ENCODE measurements at regions not wholly inside any gene's neighbourhood (a gene's known extent, or its start where the extent isn't known, plus 50 kb on each side); places are given as distances from the start of the nearest gene placed in this dataset.
A peak's percentile ranks its signal among the peaks of the same experiment; 100 is the strongest.
"Not testable (repeated sequence)": the region's sequence is repeated elsewhere in the genome, so short reads cannot be mapped to it uniquely, and the experiment has no call there.

DNA sequence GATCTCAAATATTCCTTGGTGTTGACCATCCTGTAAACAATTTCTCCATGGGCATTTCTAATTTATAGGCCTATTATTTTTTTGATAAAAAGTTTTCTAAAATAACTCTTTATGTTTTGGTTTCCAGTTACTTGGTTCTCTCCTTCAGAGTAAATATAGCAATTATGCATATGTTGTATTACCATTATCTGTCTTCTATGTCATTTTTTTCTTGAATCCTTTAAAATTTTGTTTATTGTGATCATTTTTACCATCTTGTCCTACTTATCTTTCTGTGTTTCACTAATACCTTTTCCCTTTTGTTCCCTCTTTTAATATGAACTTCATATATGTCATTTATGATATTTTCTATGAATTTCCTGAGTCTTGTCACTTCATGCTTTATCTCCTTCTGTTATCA, 341.1 kb downstream of the PDCD6IP start:
- DNase-seq = no peak

DNA sequence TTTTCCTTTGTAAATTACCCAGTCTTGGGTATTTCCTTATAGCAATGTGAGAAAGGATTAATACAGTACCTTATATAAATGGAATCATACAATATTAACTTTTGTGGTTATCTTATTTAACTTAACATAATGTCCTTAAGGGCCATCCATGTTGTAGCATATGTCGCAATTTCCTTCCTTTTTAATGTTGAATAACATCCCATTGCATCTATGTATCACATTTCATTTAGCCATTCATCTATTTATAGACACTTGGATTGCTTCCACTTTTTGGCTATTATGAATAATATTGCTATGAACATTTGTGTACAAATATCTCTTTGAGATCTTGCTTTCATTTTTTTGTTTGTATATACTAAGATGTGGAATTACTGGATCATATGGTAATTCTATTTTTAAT, 342.2 kb downstream of the PDCD6IP start:
- DNase-seq = no peak

DNA sequence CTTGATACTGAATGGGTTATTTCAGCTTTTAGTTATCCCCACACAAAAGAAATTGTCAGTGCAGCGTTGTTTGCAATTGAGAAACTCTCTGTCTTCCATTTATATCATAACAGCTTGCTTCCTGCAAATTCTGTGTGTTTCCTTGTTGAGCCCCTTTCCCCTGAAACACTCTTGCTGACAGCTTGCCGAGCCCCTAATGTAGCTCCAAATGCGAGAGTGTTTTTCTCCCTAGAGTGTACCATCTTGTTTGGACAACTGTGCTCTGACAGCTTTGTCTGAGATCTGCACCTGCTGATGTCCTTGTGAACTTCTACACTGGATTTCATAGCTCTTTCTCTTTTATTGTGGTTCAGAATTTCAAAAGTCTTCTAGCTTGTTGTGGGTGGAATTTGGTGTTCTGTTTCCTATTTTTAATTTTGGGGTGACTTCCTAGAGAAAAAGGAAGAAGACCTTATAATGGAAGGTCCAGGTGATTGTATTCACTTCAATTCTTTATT, 343.5 kb downstream of the PDCD6IP start:
- no peak for DNase-seq

DNA sequence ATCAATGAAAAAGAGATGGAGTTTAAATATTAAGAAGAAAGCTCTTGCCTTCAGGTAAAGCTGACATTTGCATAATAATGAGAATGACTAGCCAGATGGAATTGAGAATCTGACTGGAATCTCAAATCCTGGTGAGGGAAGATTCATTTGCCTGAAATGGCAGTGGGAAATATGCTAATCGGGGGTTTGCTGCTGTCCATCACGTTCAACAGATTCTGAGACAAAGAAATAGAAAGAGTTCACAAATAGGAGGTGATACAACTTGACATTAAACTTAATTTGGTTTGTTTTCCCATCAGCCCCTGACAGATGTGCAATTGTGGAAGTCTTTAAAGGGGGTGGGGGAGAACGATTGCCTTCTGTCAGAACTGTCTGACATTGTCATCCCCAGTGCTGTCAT, 347.4 kb downstream of the PDCD6IP start:
- no peak for DNase-seq

DNA sequence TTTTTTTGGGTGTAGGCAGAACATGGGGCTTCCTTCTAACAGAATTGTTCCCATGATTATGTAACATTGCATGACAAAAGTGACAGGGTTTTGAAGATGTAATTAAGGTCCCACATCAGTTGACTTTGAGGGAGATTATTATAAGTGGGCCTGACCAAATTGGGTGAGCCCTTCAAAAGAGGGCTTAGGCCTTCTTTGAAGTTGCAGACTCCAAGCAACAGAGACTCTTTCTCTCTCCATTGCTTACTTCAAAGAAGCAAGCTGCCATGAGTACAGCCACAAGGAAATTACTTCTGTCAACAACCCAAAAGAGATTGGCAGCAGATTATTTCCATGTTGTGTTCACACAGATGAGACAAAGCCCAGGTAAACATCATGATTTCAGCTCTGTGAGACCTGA, 348.2 kb downstream of the PDCD6IP start:
- DNase-seq = no peak

DNA sequence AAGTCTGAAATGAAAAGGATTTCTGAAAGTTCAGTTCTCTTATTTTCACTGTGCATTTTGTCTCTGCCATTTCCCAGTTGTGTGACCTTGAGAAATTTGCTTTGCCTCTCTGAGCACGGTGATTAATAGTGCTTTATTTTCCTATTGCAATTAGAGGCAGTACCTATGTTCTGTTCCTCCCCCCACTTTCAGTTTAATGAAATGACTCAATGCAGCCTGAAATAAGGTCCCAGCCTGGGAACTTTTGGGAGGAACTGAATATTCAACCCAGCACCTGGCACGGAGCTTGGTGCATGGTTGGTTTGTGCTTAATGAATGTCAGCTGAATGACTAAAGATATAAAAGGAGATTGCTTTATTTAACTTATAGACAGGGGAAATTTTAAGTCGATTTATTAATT, 352.6 kb downstream of the PDCD6IP start:
- no peak for DNase-seq

DNA sequence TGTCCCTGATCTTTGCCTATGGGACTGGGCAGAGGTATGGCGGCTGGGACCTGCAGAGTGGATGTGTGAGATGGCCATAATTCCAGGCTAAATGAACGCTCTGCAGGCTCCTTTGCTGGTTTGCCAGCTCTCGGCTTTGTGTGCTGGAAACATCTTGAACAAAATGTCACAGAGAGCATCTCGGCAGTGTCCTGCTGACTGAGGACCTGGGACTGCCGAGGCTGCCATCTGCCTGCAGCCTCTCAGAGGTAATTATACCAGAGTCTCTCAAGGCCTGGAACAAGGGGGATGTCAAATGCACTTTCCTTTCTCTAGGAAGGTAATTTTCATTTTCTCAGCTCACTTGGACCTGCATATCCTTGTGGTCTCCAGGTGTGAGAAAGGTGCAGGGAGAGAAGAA, 354.2 kb downstream of the PDCD6IP start:
- DNase-seq = no peak

DNA sequence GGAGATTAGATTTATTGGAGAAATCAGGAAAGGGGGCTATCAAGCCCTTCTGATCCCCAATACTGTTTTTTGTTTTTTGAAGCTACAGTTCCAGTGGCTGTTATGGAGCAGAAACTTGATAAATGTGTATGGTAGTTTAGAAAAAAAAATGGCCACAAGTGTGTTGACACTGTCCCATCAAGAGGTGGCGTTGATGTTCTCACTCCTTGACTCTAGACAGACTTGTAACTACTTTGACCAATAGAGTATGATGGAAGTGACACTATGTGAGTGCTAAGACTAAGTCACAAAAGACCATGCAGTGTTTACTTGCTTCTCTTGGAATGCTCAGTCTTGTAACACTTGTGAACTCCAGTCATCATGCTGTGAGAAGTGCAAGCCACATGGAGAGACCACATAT, 356.7 kb downstream of the PDCD6IP start:
- DNase-seq = no peak

DNA sequence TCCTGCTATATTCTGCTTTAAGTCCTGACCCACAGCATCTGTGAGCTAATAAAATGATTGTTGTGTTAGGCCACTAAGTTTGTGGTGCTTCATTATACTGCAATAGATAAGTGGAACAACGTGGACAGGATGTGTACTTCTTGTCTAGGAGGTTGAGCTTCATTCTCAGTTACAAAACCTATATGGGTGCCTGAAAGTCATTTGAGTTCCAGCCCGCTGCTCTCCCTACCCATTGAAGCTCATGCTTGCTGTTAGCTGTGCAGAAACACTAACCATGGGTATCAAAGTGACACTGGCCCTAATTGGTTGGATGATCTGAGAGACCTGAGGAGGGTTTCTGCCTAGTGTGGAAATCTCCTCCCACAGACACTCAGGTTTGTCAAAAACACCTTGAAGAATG, 357.2 kb downstream of the PDCD6IP start:
- DNase-seq = no peak

DNA sequence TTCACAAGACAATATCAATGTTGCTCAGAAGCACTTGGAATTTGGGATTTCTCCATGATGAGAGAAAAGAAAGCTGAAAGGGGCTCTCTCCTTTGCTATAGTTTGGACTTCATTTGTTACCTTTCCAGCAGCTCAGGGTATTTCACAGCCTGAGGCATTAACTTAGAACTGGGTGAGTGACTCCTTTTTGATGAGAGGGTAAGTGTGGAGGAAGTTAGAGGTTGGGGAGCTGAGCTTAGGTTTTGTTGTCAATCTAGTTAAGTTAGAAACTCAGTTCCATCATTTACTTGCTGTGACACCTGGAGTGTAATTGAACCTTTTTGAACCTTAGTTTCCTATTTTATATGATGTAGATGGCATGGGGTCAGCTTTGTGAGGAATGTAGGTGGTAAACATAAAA, 359.1 kb downstream of the PDCD6IP start:
- DNase-seq = no peak

DNA sequence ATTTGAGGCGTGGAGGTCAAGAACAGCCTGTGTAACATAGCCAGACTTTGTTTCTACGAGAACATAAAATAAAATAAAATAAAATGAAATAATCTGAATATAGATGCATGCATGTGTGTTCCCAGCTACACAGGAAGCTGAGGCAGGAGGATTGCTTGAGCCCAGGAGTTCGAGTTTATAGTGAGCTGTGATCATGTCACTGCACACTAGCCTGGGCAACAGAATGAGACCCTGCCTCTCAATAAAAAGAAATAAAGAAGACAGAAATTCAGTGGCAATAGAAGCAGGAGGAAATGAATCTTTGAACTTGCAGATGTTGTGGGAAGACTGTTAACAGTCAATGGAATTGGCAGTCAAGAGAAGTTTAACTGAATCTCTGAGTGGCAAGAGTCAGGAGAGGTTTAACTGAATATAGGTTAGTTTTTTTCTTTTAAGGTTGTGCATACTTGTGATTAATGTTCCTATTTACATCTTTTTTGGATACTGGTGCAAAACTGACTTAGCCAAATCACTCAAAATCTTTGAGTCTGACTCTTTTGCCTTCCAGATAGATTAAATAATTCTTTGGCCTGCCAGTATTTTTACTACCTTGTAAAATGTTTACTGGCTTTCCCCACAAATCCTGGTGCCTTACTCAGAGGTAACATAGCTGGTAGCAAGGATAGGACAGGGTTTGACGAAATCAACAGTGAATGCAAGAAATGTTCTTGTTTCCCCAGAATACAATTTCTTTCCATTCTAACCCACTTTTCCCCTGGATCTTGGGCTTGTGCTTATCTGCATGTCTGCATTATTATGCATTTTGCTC, 361.4 kb downstream of the PDCD6IP start:
- no peak for DNase-seq

DNA sequence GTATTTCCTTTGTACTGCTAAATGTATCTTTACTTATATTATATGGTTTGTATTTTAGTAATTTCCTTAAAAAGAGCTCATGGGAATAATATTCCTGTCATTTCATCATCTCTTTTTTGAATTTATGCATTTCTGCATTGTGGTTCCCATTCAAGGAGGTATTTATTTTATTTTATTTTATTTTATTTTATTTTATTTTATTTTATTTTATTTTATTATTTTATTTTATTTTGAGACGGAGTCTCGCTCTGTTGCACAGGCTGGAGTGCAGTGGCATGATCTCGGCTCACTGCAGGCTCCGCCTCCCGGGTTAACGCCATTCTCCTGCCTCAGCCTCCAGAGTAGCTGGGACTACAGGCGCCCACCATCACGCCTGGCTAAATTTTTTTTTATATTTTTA, 371.2 kb downstream of the PDCD6IP start:
- not testable (repeated sequence) for DNase-seq

DNA sequence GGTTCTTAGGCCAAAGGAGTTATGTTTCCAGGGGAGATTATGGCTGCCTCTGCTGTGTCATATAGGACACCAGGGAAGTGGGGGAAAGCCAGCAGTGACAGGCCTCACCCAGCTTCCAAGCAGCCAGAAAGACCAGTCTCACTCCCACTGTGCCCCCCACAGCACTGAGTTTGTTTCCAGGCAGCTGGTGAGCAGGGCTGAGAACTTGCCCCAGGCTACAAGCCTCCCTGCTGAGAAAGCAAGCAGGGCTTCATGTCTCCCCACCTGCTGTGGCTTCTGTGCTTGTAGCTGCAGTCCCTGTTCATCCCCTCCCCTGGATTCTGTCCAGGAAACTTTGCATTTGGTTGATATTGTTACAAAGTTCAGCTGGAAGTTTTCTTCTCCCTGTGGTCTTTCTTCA, 376.3 kb downstream of the PDCD6IP start:
- peak; percentile 77 for DNase-seq

DNA sequence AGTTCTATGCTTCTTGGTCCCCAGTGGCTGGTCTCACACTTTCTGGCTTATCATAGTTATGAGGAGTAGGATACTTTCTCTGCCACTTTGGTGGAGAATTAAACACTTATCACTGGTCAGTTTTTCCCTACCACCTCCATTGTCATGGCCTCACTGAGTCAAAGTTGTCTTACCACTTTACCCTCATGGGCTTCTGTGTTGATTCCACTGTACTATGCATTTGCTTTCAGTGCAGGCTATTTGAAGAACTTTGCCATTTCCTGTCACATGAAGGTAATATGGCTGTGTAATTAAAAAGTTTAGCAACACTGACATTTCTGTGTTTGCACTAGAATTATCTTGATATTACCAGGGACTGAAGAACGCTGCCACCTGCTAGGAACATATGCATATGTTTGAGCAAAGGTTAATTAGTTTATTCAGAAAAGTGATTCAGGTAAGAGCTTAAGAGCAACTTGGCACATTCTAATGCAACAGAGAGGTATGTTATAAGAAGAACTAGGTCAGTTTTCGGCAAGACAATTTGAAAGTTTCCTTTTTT, 377.3 kb downstream of the PDCD6IP start:
- DNase-seq = peak; percentile 65

DNA sequence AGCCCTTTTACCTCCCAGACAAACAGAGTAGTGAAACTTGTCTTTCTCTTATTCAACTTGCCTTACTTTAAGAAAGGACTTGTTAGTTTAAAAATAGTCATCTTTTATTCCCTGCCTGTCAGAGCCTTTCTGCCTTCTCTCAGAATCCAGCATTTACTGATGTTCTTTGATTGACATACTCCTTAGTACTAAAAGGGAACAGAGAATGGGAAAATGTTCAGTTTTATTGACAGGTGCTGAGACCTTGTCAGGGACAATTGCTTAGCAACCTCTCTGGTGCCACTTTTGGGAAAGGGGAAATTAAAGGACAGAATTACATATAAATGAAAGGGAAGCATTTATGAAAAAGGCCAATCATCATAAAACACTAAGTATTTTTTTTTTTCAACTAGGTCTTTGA, 378.3 kb downstream of the PDCD6IP start:
- DNase-seq = no peak

DNA sequence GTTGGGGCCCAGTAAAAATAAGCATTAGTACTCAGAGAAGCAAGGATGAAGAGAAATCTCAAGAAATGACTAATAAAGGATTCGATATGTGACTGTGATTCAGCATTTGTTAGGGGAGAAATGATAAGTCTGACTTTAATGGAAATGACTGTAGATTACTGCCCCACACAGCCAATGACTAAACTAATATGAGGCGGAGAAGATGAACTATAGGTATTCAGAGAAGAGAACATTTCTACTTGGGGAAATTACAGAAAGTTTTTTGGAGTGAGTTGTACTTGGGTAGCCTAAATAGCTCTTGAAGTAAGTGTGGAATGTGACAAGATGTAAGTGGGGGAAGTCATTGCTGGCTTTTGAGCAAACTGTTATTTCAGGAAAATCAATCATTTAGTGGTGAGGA, 380.0 kb downstream of the PDCD6IP start:
- no peak for DNase-seq

DNA sequence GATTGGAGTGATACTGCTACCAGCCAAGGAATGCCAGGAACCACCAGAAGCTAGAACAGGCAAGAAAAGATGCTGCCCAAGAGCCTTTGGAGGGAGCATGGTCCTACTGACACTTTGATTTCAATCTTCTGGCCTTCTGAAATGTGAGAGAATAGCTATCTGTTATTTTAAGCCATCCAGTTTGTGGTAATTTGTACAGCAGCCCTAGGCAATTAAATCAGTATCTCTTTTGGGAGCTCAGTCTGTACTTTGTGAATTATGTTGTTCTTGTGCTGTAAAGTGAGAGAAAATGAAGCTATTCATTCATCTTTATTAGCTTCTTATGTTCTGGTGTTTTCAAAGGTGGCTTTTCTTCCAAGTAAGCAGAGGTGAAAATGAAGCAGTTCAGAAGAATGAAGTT, 381.3 kb downstream of the PDCD6IP start:
- DNase-seq = no peak

DNA sequence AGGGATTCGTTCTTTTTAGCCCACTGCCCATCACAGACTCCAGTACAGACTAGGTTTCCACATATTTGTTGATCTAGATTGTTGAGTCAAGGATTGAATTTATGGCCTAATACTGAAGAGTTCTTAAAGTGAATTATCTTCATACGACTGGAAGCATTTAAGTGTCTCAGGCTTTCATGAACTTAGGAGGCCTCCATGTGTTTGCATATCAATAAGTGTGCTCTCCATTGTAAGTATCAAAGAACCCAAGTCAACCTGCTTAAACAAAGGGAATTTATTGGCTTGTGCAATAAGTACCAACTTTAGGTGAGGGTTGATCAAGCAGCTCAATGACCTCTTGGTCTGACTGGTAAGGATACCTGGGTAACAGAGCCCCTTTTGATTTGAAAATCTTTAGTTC, 382.1 kb downstream of the PDCD6IP start:
- DNase-seq = no peak

DNA sequence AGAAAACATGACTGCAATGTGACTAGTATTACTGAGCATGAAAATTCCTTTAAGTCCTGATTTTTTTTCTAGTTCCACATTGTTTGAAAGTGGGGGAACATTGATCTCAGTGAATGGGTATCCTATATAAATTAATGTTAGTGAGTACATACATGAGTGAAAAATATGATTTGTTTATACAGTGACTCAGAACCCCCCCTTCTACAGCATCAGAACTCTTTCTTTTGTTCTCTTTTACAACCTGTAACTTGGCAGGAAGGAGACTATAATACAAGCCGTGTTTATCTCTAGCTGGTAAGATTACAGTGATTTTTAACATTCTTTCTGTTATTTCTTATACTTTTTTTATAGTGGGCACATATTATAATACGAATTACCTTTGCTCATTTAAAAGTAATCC, 384.7 kb downstream of the PDCD6IP start:
- DNase-seq = no peak

DNA sequence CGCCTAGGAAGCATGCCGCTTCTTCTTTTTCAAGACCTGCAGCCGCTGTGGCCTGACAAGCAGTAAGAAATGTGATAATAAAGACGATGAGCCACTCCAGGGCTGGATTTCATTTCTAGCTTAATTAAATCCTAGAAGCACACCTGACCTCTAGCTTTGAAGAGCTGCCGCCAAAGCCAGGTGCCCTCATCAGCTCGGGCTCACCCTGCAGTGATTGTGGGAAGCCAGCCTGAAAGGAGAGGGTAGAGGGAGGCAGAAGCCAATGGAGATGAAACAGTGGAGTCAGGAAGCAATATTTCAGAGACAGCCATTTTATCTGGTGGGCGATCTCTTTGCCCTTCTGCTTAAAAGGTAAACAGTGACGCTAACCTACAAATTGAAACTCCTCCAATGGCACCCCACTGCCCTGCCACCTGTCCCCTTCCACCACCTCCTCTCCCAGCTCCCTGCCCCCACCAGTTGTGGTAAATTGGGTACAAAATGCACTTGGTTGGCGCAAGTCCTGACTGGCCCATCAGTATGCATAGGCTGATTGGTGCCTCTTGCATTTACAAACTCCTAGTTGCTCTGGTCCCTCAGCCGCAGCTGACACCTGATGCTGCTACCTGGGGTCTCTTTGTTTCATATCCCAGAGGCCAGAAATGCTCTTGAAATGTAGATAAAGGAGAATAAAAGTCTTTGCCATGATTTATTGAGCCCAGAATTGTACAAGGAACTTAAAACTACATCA, 385.3 kb downstream of the PDCD6IP start:
- DNase-seq = peak; percentile 86

DNA sequence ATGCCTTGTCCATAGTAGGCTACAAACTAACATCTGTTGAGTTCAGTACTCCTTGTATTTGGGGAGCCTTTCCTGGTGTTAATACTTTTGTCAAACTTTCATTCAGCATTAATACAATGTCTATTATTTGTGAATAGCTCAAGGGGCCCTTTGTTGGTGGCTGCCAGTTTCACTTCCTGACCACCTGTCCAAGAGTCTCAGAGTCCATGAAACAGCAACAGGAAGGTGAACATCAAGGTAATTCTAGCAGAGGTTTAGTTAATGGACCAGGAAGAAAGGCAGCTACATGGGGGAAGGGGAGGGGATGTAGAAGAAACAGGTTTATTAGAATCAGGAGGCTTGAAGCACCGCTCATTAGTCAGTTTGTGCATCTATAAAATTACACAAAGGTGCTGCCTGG, 386.9 kb downstream of the PDCD6IP start:
- DNase-seq = peak; percentile 19

DNA sequence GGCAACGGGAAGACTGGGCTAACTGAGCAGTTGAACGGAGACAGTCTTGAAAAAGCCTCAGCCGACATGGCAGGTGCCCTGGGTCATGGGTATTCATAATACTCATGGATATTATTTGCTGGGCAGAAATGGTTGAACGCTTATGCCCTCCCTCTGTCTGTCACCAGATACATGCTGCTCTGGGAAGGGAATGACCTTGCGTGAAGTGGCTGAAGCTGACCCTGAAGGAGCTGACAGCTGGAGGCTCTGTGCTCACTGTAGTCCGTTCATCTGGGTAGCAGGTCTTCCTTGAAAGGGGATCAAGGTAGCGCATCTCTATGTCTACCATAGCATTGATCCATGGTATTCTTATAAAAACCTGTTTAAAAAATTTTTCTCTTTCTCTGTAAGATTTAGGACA, 390.7 kb downstream of the PDCD6IP start:
- DNase-seq = no peak

DNA sequence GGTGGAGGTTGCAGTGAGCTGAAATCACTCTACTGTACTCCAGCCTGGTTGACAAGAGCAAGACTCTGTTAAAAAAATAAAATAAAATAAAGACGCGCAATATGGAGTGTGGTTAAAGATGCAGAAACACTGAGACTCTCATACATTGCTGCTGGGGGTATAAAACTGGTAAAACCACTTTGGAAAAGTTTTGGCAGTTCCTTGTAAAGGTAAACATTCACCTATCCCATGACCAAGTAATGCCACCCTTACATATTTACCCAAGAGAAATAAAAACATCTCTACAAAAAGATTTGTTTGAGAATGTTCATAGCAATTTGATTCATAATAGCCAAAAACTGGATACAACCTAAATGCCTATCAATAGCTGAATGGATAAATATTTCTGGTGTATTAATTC, 398.5 kb downstream of the PDCD6IP start:
- no peak for DNase-seq

DNA sequence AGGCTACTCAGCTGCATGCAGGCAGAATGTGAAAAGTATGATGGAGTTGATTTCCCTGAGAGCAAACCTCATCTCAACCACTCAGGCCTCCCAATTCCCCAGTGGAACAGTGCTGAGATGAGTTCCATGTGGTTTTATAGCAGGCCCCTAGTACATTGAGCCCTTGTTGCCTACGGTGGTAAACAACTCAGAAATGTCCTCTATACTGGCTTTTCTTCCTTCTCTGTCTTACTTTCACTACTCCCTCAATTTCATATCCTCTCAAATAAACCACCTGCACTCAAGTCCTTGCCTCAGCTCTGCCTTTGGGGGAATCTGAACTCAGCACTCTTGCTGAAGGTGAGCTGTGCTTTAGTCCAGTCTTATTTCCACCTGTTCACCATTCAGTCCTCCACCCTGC, 399.9 kb downstream of the PDCD6IP start:
- DNase-seq = no peak
